GM19025 (cell line): ENCODE measurements at regions not wholly inside any gene's neighbourhood (a gene's known extent, or its start where the extent isn't known, plus 50 kb on each side); places are given as distances from the start of the nearest gene placed in this dataset.

Experiments used
- ATAC-seq: cut with Tn5 transposase; IDR thresholded peaks from one replicate; pipeline ENCODE4 v1.9.1; 2021; ENCODE audit warnings: mild to moderate bottlenecking, low read depth, moderate library complexity; ENCODE audit not compliant: unreplicated experiment

DNA sequence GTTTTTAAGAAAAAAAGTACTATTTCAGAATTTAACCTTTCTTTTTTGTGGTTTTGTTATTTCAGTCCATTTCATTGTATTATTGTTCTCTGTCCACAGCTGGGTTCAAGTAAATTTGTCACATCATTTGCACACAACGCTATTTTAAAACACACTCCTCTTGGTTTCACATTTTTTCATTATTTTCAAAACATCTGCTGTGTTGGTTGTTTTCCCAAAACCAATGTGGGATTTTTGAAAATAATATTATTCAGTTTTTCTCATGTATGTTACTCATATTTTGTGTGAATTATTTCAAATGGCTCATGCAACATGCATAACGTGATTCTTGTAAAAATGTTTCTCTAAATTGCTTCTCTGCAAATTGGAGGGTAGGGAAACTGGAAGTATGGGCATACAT, 589.2 kb downstream of the METTL4 start:
- ATAC-seq: no peak

- ATAC-seq: no peak
Observed at GRCh38 chr18:1983746-1984515, 587.4 kb downstream of the METTL4 start.

DNA sequence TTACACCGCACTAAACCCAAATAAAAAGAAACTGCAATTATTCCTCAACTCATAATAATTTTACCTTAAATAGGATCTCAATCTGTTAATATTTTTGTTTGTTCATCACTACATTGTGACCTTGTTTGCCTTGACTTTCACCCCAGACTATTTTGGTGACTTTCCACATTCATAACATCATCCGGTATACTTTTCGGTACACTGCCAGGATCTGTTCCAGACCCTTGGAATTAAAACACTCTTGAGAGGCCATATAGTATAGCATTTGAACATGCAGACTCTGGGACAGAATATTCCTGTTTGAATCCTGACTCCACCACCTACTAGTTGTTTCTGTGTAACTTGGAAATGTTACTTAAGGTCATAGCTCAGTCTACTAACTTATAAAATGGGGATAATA, 577.4 kb downstream of the METTL4 start:
- ATAC-seq: no peak

DNA sequence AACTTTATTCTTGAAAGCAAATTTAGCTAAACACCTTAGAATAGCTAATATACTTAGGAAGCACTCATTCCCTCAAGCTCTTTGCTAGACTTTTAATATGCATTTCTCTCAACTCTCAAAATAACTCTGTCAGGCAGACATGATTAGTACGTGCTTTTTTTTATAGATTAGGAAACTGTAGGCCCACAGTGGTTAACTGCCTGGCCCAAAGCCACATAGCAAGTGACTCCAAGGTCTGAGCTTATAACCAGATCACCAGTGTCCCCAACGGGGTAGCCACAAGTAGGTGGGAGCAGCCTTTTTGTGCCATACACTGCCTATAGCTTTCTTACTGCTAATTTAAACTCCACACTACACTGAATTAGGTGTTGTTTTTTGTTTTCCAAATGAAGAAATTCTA, 576.8 kb downstream of the METTL4 start:
- no peak for ATAC-seq

DNA sequence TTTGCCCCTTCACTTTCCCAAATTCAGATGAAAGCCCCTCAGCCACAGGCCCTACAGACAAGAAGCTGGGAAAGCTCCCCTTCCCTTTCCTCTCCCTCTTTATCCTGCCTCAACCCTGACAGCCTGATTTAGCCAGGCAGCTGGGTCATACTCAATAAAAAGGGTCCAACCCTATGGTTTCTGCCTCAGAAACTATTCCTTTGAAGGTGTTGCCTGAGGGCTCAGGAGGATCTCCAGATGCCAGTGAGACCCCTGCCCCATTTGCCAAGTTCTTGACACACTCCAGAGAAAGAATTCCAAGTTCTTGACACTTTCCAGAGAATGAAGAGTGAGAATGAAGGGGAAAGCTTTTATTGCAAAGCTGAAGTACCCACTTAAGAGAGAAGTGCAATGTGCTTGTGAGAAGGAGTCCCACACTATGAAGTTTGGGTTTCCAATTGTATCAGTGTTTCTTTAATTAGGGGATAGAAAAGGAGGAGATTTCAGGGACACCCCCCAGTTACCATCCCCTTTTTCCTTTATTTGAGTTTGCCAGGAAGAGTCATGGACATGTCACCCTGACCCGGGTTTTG, 576.2 kb downstream of the METTL4 start:
- no peak for ATAC-seq

DNA sequence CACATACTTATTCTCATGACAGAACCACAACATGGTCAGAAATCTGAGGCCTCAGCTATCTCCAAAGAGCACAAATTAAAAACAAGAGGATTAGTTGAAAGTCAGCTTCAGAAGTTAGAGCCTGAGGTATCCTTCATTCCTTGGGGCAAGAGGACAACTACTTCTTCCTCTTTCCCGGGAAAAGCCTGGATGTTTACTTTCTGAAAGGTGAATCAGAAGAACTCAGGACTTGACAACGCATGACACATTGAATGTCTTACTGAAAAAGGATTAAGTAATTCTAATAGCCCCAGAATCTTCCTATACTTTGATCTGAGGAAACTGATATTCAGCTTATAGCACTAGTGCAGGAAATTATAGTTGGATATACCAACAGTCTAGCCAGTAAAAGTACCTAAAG, 573.2 kb downstream of the METTL4 start:
- no peak for ATAC-seq

DNA sequence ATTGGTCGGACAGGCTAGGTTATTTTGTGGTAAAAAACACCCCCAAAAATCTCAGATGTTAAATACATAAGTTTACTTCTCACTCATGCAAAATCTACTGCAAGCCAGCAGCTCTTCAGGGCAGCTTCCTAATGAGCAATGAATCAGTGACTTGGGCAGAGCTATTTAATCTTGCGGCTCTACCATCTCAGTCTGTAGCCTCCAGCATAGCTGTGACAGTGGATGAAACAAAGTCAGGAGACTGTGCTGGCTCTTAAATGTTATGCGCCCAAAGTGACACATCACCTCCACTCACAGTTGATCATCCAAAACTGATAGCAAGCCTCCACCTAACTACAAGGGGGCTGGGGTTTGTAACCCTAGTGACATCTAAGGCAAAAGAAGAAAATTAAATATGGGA, 571.9 kb downstream of the METTL4 start:
- ATAC-seq: no peak

DNA sequence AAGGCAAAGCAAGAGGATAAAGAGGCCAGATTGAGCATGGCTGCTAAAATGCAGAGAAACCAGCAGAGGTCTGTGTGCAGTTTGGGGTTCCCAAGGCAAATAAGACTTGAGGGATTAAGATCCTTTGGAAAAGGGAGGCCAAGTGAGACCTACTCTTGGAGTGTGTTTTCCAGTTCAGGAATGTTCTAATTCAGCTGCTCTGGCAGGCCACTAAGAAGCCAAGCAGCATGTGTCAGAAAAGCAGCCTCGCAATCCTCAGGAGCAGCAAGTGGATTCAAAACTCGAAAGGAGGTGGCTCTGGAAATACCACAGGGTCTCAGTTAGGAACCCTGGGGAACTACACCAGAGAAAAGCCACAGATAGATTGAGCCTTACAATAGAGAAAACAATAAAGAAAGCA, 569.2 kb downstream of the METTL4 start:
- ATAC-seq: no peak

DNA sequence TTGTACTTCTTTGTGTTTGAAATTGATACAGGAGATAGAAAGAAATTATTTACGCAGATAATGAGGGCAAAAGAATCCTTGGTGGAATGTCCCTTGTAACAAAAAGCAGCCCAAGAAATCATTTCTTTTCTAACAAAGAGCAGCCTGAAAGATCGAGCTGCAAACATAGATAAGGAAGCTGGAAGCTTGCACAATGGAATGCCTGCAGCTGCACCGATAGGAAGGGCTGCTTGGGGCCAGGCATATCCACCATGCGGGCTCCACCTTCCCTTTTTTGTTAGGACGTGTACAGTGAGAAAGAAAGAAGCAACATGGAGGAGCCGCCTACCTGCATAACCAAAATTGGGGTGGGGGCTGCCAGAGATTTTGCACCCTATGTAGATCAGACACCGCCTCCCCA, 568.7 kb downstream of the METTL4 start:
- ATAC-seq: no peak

GRCh38 chr18:2009942-2010697, 561.2 kb downstream of the METTL4 start:
- ATAC-seq: no peak

DNA sequence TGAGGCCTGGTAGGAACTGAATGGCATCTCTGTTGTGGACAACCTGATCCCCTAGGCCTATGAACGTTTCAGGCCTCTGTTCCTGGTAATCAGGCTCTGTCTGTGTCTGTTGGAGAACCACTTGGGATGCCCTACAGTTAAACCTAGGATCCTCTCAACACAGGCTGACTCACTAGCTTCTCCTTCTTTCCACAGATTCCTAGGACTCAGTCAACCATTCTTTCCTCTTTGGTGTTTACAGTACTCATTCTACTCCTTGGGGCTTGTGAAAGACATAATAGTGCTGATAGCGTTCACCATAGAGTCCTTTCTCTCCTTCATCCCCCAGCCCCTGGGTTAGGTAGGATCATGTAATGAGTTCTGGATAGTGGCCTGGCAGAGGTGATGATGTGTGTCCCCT, 544.3 kb downstream of the METTL4 start:
- no peak for ATAC-seq

- no peak for ATAC-seq
Observed at GRCh38 chr18:2027756-2028155, 543.5 kb downstream of the METTL4 start.

DNA sequence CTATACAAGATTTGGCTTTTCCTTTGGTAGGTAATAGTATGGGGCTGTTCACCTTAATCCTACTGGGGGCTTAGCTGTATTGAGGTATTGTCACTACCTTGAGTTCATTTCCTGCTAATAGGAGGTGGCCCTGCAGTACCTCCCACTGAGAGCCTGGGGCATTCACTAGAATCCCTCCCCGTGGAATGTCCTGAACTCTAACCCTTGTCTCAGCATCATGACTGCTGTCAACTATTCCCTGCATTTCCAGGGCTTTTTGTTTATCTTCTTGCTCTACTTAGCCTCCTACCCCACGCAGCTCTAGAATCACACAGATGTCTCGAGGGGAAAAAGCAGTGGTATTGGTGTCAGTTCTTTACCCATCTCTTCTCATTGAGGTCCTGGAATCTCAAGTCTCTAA, 542.3 kb downstream of the METTL4 start:
- no peak for ATAC-seq

DNA sequence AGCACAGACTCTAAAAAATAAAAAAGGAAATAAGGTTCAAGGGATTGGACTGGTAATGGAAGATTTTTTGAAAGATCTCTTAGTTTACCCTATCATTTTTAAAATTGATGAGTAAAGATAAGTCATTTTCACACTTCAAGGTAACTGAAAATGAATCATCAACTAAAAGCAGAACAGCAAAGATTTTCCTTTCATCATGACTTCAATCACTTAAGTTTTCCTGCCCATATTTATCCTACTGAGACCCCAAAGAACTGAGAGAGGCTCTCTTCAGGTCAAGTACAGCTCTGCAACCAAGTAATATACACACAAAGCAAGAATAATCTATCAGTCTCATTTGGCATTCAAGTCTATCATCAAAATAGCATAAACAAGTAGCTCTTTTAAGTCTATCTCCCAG, 540.7 kb downstream of the METTL4 start:
- no peak for ATAC-seq

DNA sequence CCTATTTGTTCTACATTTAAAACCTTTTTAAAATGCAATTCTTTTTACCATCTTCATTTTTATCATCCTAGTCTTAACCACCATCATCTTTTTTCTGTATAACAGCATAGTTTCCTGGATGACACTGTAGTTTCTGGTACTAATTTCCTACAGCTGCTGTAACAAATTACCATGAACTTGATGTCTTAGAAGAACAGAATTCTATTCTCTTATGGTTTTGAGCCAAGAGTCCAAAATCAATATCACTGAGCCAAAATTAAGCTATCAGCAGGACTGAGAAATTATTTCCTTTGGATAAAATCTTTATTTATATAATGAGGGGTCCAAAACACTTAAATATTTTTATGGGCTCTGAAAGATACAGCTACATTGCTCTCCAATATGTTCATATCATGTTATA, 539.3 kb downstream of the METTL4 start:
- no peak for ATAC-seq

GRCh38 chr18:2035056-2035455, 536.2 kb downstream of the METTL4 start:
- ATAC-seq: no peak

DNA sequence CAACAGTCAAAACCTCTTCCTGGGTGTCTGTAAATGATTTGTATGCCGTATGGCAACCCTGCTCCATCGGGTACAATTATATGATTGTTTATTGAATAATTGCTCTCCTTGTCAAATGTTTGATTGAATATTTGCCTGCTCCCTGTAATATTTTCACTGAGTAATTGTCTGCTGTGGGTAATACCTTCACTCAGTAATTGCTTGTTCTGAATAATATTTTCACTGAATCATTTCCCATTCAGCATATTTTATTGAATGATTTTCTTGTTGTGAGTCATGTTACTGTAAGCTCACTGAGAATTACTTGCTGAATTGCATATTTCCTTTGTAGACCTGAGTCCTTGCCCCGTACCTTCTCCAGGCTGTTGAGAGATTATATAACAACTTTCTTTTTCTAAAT, 535.2 kb downstream of the METTL4 start:
- ATAC-seq: no peak

DNA sequence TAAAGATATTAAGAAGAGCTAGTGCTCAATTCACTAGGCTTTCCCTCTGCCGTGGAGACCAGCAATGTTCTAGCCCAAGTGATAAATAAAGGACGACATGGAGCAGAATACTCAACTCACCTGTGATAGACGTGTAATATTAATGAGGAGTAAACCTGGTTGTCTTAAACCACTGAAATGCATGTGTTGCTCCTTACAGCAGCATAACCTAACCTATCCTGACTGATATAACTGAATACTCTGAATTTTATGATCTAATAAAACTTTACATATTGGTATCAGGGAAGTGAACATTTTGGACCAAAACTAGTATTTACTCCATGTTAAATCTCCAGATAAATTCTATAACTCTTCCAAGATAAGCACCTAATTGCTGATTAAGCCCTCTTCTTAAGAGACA, 531.0 kb downstream of the METTL4 start:
- ATAC-seq: no peak

- ATAC-seq: no peak
Observed at GRCh38 chr18:2049986-2050385, 521.3 kb downstream of the METTL4 start.

- ATAC-seq: no peak
Observed at GRCh38 chr18:2050702-2051201, 520.6 kb downstream of the METTL4 start.

DNA sequence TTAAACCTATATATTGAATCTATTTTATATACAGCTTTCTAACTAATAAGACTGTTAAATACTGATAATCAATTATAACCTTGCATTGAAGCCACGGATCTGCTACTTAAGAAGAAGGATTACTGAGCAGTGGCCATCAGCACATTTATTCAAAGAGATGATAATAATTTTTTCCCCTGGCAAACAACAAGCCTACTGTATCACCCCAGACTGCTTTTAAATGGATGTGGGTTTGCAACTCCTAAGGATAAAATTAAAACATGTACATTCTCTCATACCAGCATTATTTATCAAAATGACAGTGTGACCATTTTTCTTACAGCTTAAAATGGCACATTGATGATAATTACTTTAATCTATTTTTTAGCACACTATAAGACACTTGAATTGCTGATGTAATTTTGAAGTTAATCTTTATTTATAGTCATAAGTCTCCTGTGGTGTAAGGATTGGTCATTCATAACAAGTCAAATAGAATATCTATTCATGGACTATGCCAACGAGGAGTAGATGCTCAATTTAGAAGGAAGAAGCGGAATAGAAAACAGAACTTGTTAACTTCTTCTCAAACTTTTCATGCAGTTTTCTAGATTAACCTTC, 517.7 kb downstream of the METTL4 start:
- no peak for ATAC-seq
